Tibial nerve (tissue), 4 donors: ENCODE measurements at regions not wholly inside any gene's neighbourhood (a gene's known extent, or its start where the extent isn't known, plus 50 kb on each side); places are given as distances from the start of the nearest gene placed in this dataset.
"Not testable (repeated sequence)": the region's sequence is repeated elsewhere in the genome, so short reads cannot be mapped to it uniquely, and the experiment has no call there.

Source experiments
- DNase-seq, 2 donors: peaks; one replicate each; pipeline ENCODE4 v3.0.0-alpha.2; 2019; ENCODE audit warnings: low spot score in 2 of 2
- H3K27ac ChIP-seq, 4 donors: fragments of 200-600 bp; sonication (generic) in 3 of 4; one replicate each; pipeline ENCODE4 v1.5.1; 2017 to 2019; ENCODE audit warnings: mild to moderate bottlenecking in 1 of 4
- H3K27me3 ChIP-seq, 2 donors: fragments of 200-600 bp; sonication (generic) in 1 of 2; one replicate each; pipeline versions ENCODE4 v1.5.1 to v1.6.0; 2017 to 2019
- H3K36me3 ChIP-seq, 3 donors: fragments of 200-600 bp; sonication (generic); one replicate each; pipeline ENCODE4 v1.5.1; 2018 to 2019
- H3K4me1 ChIP-seq, 4 donors: fragments of 200-600 bp; sonication (generic) in 3 of 4; one replicate each; pipeline ENCODE4 v1.5.1; 2017 to 2019
- H3K4me3 ChIP-seq, 4 donors: fragments of 200-600 bp; sonication (generic) in 3 of 4; one replicate each; pipeline ENCODE4 v1.5.1; 2017 to 2019; ENCODE audit warnings: mild to moderate bottlenecking in 1 of 4, moderate library complexity in 1 of 4
- H3K9me3 ChIP-seq, 4 donors: fragments of 200-600 bp; sonication (generic) in 3 of 4; one replicate each; pipeline ENCODE4 v1.5.1; 2017 to 2019
- EP300 ChIP-seq, 2 donors: sonication (generic); formaldehyde crosslinking; IDR thresholded peaks; one replicate each; pipeline ENCODE4 v1.6.1; 2017; ENCODE audit warnings: antibody characterized with exemption in 2 of 2, mild to moderate bottlenecking in 1 of 2
- POLR2A ChIP-seq, 2 donors: fragments of 450-650 bp; IDR thresholded peaks; one replicate each; pipeline ENCODE4 v1.6.1; 2017; ENCODE audit warnings: antibody characterized with exemption in 2 of 2, mild to moderate bottlenecking in 2 of 2, moderate library complexity in 2 of 2
- WGBS, 2 donors: methylation state at CpG; one replicate each; pipeline ENCODE4 v1.1.5; 2018; 5-methylcytosine and 5-hydroxymethylcytosine counted together
- TF ChIP-seq, protein P1 (sequence below), 5 experiments: fragments of 200-600 bp in 3 of 5; fragments of 450-650 bp in 2 of 5; sonication (generic) in 3 of 5; IDR thresholded peaks; one replicate each; pipeline ENCODE4 v1.5.1; 2016 to 2019; ENCODE audit warnings: antibody characterized with exemption in 5 of 5, mild to moderate bottlenecking in 3 of 5, moderate library complexity in 2 of 5

DNA sequence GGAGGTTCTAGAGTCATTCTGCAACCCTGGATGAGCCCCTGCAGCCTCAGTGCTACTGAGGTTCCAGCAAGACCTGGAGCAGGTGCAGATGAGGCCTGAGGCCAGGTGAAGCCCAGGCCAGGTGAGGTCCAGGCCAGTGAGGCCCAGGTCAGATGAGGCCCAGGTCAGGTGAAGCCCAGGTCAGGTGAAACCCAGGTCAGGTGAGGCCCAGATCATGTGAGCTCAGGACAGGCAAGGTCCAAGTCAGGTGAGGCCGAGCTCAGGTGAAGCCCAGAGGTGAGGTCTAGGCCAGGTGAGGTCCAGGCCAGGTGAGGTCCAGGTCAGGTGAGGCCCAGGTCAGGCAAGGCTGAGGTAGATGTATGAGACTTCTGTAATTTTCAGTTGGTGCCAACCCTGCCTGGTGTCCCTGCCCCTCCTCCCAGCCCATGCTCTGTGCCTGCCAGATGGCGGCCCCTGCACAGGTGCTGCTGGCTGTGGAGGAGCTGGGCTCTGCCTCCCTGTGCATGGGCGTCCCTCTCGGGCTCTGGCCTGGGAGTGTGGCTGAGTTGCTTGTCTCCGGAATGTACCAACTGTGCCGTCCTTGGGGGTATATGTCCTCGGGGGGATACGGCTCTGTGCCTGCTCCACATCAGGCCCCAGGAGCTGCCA, 388.5 kb downstream of the TMEM121 start:
- 84% methylated on average over 8 of the region's 8 CpGs; no CpG with 5 or more reads in 1 of the 2 donors for WGBS, 2 donors
- H3K27me3 ChIP-seq, result no peaks in the 10 kb centered on the region
- H3K27ac ChIP-seq, result no peak overlapping the region
- TF ChIP-seq EP300 (IDR thresholded peaks at IDR 0.05) (no peak), POLR2A (IDR thresholded peaks at IDR 0.05) (no peak)
- TF ChIP-seq, protein P1, sequence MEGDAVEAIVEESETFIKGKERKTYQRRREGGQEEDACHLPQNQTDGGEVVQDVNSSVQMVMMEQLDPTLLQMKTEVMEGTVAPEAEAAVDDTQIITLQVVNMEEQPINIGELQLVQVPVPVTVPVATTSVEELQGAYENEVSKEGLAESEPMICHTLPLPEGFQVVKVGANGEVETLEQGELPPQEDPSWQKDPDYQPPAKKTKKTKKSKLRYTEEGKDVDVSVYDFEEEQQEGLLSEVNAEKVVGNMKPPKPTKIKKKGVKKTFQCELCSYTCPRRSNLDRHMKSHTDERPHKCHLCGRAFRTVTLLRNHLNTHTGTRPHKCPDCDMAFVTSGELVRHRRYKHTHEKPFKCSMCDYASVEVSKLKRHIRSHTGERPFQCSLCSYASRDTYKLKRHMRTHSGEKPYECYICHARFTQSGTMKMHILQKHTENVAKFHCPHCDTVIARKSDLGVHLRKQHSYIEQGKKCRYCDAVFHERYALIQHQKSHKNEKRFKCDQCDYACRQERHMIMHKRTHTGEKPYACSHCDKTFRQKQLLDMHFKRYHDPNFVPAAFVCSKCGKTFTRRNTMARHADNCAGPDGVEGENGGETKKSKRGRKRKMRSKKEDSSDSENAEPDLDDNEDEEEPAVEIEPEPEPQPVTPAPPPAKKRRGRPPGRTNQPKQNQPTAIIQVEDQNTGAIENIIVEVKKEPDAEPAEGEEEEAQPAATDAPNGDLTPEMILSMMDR (IDR thresholded peaks at IDR 0.05), result no peak
- DNase-seq, result no peak
- H3K4me3 ChIP-seq, result no peak overlapping the region
- peaks cover 0 to 48% (median 0%) of the 10 kb centered on the region in 4 donors for H3K9me3 ChIP-seq
- H3K36me3 ChIP-seq, result no peaks in the 10 kb centered on the region
- no peaks in the 10 kb centered on the region for H3K4me1 ChIP-seq

DNA sequence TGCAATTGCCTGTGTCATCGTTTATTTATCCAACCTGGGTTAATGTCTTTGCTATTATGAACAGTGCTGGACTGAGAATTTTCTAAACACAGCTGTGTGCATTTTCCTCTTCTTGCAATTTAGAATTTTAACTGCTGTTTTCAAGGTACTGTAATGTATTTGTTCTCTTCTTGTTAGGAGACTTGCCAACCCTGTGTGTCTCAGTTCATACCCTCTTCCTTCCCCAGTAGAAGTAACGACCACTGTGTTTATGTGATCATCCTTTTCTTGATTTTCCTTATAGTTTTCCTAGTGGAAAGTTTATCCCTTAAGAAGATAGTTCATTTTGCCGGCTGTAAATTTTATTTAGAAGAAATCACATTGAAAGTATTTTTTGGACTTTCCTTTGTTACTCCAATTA, 389.2 kb downstream of the TMEM121 start:
- H3K4me1 ChIP-seq, H3K27ac ChIP-seq, H3K27me3 ChIP-seq, H3K4me3 ChIP-seq, H3K36me3 ChIP-seq, DNase-seq: not testable (repeated sequence)
- peaks cover 0 to 48% (median 0%) of the 10 kb centered on the region in 4 donors for H3K9me3 ChIP-seq
- 53 to 63% methylated on average over 3 of the region's 3 CpGs for WGBS, 2 donors

DNA sequence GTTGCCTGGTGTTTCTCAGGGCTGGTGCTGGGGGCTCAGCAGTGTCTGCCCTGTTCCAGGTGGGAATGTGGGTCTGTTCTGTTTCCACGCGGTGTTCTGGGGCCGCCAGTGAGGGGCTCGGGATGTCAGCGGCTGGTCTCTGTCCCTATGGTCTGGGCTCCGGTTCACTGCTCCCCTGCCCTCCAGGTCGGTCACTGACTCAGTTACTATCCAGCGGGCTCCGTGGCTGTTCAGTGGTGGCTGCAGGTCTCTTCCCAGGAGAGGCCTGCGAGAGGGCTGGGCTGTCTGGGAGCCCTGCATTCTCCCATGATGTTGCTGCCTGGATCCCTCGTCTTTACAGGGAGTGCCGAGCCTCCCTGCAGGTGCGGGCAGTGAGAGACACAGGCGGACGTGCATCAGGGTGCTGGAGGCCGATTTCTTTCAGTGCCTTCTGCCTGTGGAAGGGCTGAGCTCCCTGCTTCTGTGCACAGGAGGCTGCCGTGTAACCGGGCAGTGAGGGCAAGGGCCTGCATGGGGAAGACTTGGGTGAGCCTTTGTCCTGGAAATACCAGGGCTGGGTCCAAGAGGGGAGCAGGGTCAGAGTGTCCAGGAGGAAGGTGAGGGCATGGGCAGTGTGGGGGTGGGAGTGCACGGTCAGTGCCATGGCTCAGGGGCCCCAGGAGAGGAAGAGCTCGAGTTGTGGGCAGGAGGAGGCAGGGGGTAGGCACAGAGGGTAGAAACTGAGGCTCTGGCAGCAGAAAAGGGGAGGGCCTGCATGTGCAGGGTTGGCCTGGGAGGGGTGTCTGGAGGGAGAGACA, 391.0 kb downstream of the TMEM121 start:
- H3K4me3 ChIP-seq, H3K27me3 ChIP-seq, DNase-seq, H3K27ac ChIP-seq, H3K4me1 ChIP-seq, H3K36me3 ChIP-seq: not testable (repeated sequence)
- peaks cover 0 to 59% (median 0%) of the 10 kb centered on the region in 4 donors for H3K9me3 ChIP-seq
- WGBS, 2 donors, result 79 to 82% methylated on average over 13 to 20 of the region's 20 CpGs

DNA sequence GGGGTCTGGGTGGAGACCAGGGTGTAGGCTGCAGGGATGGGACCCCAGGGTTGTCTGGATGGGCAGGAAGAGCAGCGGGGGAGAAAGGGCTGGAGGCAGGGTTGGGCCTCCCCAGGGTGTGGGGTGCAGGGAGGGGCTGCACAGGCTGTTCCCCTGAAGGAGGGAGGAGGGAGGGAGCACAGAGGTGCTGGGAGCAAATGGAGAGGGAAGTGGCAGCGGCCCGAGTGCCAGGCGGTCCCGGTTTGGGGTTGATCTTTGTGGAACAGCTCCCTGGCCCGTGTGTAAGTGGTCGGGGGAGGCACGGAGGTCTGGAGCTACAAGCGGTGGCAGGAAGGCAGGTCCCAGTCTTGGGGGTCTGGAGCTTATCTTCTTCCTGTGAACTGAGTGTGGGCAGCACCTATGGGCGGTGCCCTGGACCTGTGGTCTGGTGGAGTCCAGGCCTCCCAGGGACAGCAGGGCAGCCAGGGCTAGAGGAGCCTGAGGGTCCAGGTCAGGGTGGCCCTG, 391.6 kb downstream of the TMEM121 start:
- H3K4me1 ChIP-seq, result no peaks in the 10 kb centered on the region
- no peaks in the 10 kb centered on the region for H3K27me3 ChIP-seq
- TF ChIP-seq EP300 (IDR thresholded peaks at IDR 0.05) (no peak), POLR2A (IDR thresholded peaks at IDR 0.05) (no peak)
- TF ChIP-seq, protein P1 (IDR thresholded peaks at IDR 0.05), result no peak
- no peak overlapping the region for H3K4me3 ChIP-seq
- H3K9me3 ChIP-seq, result peaks cover 0 to 60% (median 0%) of the 10 kb centered on the region in 4 donors
- no peak overlapping the region for H3K27ac ChIP-seq
- no peaks in the 10 kb centered on the region for H3K36me3 ChIP-seq
- WGBS, 2 donors, result 79 to 92% methylated on average over 8 to 10 of the region's 10 CpGs
- DNase-seq, result no peak

DNA sequence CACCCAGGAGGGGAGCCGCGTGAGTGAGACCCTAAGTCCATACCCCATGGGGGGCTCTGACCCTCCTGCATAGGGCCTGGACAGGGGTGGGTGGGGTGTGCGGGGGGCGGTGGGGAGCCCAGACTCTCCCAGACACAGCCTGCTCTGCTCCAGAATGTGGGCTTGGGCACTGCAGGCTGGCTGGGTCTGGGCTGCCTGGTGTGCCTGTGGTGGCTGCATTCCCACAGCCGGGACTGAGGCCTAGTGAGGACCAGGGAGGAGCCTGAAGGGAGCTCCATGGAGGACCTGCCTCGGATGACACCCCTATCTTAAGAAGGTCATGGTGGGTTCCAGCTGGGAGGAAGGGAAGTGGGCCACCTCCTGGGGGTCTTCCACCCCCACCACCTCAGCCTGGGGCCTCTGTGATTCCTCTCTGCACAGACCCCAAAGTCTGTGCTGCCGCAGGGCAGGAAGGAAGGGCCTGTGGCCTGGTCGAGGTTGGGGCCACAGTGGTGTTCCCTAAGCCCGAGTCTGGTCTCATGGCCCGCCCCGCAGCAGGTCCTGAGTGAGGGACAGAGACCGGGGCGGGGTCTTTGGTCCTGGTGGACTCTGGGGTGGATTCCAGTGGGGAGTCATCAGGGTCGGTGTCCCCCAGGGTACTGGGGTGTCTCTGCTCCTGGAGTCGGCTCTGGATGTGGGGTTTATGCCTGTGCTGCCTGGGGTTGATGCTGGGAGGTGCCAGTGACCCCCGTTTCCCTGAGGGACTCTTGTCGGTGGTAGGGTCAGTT, 392.3 kb downstream of the TMEM121 start:
- no peak overlapping the region for H3K4me3 ChIP-seq
- H3K4me1 ChIP-seq, result no peaks in the 10 kb centered on the region
- DNase-seq, result no peak
- no peak for TF ChIP-seq POLR2A (IDR thresholded peaks at IDR 0.05)
- TF ChIP-seq, protein P1 (IDR thresholded peaks at IDR 0.05), result no peak
- TF ChIP-seq EP300 (IDR thresholded peaks at IDR 0.05), result no peak
- WGBS, 2 donors, result 78 to 85% methylated on average over 10 to 12 of the region's 17 CpGs
- peaks cover 0 to 62% (median 0%) of the 10 kb centered on the region in 4 donors for H3K9me3 ChIP-seq
- no peaks in the 10 kb centered on the region for H3K36me3 ChIP-seq
- no peaks in the 10 kb centered on the region for H3K27me3 ChIP-seq
- no peak overlapping the region for H3K27ac ChIP-seq
